IPS-NIHi7 (cell line): ENCODE measurements at regions not wholly inside any gene's neighbourhood (a gene's known extent, or its start where the extent isn't known, plus 50 kb on each side); places are given as distances from the start of the nearest gene placed in this dataset.
"Not testable (repeated sequence)": the region's sequence is repeated elsewhere in the genome, so short reads cannot be mapped to it uniquely, and the experiment has no call there.

Experiments
- DNase-seq: peaks from one replicate; pipeline ENCODE4 v3.0.0; 2012; ENCODE audit warnings: mixed read lengths; ENCODE audit errors: extremely low spot score

DNA sequence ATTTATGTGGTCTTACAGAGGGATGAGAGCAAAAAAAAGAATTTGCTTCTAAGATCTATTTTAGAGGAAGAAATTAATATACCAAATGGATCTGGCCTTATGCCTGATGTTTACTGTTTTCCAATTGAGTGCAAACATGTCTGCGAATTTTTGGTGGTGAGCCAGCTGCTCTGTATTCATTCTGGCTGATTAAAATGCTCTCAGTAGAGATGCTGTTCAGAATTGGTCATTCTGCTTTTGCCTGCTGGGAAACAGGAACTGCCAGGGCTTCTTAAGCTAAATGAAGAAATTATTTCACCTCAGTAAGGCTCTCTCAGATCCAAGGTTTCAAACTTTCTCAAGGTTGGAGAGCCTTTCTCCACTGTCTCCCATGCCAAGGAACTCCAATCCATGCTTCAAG is 132.0 kb upstream of the SV2C start:
- DNase-seq, result no peak

DNA sequence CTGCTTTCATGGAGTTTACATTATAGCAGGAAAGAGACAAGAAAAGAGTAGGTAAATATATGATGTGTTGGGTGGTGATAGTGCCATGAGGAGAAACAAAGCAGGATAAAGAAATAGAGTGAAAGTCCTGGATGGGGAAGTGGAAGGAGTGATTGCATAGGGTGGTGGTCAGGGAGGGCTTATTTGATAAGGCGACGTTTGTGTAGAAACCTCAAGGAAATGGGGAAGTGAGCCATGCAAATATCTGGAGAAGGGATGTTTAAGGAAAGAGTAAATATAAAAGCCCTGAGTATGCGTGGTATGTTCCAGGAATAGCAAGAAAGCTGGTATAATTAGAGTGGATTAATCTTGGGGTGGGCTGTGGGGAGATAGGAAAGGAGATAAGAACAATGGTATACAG is 134.7 kb upstream of the SV2C start:
- no peak for DNase-seq

DNA sequence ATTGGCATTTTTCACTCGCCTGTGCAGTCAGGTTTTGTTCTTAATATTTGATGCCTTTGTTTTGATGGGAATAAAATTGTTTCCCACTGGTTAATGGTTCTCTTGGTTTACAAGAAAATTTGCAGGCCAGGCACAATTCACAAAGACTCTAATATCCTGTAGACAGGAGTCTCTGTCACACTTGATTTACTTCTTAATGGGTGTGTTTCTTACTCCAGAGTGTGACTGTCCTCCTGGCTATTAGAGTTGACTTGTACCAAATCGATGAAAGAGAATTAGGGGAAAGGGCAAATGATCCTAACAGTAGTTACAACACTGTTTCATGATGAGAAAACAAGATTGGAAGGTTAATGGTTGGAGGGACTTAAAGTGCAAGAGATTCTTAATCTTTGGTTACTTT is 142.8 kb upstream of the SV2C start:
- DNase-seq, result no peak

DNA sequence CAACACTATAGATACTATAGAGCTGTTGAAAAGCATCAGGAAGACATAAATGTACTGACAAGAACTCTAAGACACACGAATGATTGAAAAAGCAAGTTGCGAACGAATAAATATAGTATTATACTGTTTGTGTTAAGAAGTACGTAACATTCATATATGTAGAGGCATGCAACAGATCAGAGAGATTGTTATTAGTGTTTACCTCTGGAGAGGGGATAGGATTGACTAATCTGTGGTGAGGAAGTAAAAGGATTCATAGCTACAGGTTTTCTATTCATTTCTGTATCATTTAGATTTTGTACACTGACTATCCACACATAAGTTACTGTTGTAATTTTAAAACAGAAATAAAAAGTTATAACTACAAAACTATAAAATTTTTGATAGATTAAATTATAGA is 147.6 kb upstream of the SV2C start:
- DNase-seq, result no peak

DNA sequence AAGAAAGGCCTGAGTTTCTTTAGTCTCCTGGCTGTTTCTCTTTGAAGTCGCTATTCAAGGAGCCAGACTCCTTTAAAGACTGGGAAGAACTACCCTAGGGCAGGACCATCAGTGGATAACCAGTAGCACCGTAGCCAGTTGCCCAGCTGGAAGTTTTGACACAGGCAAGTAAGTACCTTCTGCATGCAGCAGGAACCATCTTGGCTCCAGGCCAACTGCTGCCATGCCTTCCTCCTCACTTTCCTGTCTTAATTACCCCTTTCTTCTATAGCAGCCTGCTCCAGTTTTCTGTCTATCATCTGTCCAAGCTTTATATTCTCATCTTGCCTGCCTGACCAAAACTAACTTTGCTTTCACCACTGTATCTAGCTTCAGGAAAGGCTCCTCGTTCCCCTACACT is 149.7 kb upstream of the SV2C start:
- no peak for DNase-seq

DNA sequence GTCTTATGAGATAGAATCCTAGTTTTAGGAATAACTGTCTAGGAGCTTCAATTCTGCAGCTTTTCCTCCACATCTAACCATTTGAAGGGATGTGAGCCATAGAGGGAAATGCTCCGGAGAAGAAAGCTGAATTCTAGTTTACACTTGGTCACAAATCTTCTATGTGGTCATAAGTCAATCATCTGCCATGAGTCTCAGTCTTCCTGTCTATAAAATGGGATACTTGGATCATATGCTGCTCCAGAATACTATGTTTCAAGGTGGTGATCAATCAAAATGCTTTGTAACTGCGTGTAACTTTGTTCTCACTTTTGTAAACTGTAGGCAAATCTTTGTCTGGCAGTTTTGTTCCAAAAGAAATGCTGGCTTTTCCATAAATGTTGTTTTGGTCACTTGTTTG is 152.0 kb upstream of the SV2C start:
- no peak for DNase-seq

DNA sequence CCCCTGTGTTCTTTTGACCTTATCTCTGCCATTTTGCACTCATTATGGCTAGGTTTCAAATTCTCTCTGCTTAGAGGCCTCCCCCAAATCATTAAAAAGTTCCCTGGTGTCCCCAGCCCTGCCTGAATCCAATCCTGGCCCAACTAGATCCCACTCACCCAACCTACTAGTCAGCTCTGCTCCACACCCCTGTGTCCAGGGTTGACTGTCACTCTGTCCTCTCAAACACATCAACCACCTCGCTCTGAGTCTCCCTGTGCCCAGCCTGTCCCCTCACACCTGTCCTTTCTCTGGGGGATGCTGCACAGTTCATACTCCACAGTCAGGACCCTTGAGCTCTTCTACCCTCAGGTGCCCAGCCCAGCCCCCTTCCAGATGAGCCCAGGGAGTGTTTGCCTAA is 154.2 kb upstream of the SV2C start:
- no peak for DNase-seq

DNA sequence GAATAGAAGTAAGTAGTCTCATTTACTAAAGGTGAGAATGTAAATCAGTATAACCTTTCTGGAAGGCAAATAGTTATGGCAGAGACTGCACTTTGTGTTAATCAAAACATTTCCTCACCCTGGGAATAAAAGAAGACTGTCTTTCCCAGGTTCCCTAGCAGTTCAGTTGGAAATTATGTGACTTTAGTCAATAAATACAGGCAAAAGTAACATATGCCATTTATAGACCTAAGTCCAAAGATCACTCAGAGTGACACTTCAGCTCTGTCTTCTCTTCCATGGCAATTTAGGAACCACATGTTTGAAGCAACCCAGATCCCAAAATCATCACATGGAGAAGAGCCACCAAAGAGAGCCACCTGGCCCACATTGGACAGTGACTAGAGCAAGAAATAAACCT is 160.7 kb upstream of the SV2C start:
- DNase-seq, result no peak

DNA sequence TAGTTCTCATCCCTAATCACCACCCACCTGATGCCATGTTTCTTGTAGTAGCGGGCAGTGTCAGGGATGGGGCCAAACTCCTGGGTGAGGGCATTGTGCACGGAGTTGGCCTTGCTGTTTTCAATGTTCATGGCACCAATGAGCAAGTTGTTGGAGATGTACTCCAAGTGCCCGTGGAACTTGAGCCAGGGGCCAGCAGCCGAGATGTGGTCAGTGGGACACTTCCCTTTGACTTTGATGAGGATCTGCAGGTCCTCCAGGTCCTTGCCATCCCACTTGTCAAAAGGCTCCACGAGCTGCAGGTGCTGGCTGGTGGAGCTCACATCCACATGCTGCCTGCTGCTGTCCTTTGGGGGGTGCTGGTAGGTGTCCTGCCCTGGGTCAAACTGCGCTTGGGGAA is 162.2 kb upstream of the SV2C start:
- no peak for DNase-seq

DNA sequence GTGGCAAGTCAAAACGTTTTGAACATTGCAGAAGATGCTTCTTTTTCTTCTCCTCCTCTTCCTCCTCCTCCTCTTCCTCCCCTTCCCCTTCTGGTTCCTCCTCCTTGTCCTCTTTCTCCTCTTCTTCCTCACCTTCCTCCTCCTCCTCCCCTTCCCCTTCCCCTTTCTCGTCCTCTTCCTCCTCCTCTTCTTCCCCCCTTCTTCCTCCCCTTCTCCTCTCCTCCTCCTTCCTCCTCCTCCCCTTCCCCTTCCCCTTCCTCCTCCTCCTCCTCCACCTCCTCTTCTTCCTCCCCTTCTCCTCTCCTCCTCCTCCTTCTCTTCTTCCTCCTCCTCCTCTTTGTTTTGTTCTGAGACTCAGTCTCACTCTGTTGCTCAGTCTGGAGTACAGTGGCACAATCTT is 167.0 kb upstream of the SV2C start:
- no peak for DNase-seq

DNA sequence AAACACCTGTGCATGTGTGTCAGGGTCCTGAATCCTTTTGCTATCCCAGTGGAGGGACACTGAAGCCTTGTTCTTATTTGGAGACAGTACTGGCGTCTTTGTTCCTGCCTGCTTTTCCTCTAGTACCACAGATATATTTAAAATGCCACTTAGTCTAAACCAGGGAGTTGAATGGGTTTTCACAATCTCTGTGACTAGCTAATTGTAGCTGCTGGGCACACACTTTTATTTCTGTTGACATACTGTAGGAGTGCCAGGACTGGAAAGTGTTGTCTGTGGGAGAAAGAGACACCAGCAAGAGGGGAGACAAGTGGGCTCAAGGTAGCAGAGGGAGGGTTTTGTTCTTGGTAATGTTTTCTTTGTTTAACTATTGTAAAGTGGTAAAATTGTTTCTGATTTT is 174.0 kb upstream of the SV2C start:
- no peak for DNase-seq

DNA sequence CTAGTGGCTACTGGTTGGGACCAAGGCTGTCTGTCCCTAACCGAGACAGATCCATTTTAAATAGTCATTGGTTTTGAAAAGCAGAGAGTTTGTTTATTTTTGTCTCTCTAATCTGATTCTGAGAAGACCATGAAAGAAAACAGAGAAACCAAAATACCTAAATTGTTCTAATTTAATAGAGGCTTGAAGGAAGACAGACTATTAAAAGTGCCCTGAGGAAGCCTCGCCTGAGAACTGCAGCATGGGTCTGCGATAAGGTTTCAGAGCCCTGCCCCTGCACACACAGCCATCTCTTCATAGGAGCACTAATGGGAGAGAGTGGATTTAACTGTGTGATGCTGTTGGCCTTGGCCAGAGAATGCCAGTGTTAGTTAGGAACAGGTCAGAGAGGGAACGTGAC is 175.5 kb upstream of the SV2C start:
- no peak for DNase-seq

DNA sequence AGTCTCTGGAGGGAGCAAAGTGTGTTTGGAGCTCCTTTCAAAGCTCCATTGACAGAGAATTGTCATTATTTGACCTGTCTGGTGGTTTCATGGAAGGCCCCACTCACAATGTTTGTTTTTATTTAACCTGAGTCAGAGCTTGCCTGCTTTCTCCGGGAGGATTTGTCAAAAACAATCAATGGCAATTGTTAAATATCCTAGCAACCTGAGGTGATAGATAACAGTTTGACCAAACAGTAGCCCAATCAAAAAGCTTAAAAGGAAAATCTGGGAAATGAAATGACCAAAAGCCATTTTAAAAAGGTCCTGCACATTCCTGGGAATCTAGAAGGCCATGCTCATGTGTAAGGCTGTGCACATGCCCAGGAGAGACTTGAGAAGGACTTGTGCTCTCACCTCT is 177.2 kb upstream of the POC5 start:
- DNase-seq, result no peak

DNA sequence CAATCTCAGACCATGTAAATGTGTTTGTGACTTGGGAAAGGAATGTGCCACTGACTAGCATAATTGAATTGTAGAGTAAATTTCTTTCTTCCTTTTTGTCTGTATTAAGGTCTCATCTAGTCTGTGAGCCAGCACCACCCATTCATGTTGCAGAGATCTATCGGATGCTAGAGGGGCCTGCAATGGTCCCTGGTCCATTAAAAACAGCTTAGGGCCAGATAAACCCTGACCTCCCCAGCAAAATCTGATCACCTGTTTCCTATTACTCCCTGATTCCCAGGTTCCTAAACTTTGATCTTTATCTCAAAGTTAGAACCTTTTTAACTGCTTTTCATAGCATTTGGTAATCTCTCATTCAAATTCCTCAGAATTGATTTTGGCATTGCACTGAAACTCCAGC is 174.5 kb upstream of the POC5 start:
- DNase-seq, result no peak

DNA sequence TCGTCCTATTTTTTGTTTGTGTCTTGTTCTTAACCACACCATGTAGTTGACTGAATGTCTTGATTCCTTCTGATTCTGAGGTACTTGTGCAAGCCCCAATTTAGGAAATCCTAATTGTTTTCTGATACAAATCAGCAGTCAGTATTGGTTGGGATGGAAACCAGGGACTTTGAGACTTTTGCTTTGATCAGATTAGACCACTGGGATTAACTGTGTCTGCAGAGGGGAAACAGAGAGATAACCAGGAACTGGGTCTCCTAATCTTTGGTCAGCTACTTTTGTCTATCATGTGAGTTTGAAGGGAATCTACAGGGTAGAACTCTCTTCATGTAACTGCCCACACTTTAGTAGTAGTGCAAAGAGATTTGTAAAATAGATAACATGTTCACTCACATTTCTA is 173.8 kb upstream of the POC5 start:
- no peak for DNase-seq

DNA sequence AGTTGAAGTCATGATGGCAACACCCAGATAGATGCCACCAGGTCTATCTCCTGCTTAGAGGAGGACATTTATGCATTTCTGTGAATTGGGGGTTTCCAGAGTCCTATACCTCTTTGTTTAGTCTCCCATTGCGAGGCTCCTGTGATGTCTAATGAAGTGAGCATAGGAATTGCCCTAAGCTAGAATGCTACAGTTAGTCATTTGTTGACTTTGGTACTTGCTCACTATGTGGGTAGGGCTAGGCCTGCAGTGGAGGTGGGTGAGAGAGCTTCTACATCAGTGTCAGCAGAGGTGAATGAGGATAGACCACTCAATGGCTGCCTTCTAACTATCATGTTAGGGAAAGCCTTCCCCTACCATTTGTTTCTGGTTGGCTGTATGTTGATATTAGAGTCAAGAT is 173.3 kb upstream of the POC5 start:
- DNase-seq, result no peak

DNA sequence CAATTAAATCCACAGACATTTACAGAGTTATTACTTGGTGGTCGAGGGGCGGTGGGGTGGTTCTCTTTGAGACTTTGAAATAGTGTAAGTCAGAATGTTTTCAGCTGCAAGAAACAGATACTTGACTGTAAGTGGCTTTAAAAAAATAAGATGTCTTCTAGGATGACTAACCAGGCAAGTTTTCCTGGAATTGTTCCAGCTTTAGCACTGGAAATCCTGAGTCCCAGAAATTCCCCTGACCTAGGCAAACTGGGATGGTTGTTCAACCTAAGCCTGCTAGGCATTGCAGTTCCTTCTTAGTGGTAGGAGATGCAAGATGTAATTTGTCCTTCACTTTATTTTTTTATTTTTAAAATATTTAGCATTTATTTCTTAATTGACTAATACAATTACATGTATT is 169.5 kb upstream of the POC5 start:
- DNase-seq, result no peak

DNA sequence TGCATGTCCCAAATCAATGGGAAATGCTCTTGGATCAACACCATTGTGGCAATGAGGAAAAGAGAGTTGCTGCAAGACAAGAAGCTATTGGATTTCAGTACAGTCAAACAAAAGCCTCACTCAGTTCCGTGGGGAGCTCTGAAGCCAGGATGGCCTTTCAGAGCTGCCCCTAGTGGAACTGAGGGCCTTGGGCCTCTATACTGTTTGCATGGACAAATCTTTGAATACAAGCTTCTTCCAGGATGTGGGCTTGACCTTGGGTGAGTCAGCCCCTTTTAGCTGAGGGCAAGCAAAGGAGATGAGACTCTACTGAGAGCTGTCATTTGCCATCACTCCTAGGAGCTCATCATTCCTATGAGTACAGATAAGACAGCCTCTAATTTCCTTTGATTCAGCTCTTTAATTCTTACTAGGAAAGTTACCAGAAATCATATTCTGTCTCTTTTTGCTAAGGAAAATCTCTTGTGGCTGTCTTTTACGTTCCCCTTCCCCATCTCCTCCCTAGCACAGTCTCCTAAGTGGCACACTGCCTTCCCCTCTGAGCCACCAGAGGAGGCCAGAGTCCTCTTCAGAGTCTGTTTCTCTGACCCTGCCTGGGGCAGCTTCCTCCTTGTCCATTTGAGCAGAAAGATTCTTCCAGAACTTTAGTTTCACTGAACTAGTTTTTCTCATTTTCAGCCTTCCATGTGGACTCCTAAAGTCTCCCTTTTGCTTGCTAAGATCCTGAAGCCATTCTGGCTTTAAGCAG is 168.8 kb upstream of the POC5 start:
- DNase-seq, result peak; percentile 25

DNA sequence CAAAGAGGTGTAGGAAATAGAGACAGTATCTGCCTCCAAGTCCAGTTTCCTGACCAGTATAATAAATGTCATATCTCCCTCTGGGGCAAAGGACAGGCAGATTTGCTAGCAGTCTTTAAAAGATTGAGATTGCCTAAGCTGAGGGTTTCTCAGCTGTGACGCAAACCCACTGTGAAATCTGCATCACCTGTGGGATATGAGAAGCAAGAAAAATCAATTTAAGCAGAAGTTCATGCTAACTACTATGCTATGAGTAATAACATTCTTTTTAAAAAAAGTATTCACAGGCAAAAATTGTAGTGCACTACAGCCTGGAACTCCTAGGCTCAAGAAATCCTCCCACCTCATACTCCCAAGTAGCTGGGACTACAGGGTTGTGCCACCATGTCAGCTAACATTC is 168.1 kb upstream of the POC5 start:
- no peak for DNase-seq

DNA sequence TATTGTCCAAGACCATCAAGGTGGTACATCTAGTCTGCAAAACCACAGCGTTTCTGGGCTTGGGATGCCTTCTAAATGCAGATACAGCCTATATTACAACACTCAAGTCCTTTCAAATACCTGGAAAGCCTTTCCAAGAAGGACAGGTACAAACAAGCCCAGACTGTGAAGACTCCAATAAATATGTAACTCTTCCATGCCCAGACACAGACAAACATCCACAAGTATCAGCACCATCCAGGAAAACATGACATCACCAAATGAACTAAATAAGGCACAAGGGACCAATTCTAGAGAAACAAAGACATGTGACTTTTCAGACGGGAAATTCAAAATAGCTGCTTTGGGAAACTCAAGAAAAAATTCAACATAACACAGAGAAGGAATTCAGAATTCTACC is 152.7 kb upstream of the POC5 start:
- DNase-seq, result no peak

DNA sequence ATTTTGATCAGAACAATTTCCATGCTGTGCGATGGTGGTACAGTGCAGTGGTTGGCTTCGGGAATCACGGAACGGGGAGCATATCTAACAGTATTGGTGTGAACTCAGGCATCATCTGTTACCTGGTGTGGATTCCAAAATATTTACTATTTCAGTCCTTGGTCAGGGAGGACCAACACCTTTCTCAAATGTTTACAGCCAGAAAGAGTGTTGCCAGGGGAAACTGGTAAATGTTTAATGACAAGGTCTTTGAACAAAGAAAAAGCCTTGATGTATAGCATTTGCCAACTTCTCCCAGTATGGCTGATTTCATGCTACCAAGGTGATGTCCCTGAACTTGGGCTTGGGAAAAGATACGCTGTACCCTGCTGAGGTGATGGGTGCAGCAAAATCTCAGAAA is 145.6 kb upstream of the POC5 start:
- no peak for DNase-seq

DNA sequence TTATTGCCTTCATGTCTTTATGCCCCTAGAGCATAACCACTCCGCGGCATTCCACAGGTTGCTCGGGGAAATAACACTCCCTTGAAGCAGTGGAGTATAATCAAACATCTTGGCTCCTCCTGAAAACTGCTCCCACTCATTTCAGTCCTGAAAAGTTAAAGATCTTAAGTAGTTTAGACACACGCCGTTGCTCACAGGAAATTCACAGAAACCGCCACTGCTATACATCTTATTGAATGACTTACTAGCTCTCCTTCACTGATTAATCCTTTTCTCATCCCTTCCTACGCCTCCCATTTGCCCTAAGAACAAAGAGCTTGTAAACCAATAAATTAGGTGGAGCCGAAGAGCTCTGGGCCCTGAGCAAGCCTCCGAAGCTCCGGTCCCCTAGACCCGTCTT is 142.4 kb upstream of the POC5 start:
- DNase-seq, result not testable (repeated sequence)

DNA sequence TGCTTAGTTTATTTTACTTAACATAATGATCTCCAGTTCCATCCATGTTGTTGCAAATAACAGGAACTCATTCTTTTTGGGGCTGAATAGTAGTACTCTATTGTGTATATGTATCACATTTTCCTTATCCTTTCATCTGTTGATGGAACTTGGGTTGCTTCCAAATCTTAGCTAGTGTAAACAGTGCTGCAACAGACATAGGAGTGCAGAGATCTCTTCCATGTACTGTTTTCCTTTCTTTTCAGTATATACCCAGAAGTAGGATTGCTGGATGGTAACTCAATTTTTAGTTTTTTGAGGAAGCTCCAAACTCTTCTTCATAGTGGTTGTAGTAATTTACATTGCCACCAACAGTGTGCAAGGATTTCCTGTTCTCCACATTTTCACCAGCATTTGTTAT is 138.8 kb upstream of the POC5 start:
- no peak for DNase-seq

DNA sequence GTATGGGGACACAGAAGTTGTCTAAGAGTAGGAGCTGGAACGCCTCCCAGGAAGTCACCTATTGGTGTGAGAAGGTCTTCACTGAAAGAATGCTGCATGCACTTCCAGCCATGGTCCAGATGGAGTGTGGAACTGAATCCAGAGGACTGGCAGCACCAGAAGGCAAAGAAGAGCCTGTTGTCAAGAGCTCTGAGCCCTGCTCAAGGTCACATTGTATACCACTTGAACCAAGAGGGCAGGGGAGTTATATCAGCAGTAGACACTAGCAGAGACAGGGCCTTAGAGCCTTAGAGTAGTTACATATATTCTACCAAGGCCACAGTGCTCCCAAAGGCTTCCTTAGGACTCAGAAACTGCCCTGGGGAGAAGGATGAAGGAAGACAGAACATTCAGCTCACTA is 130.8 kb upstream of the POC5 start:
- DNase-seq, result no peak
